ENCODE measurements at regions not wholly inside any gene's neighbourhood (a gene's known extent, or its start where the extent isn't known, plus 50 kb on each side); places are given as distances from the start of the nearest gene placed in this dataset.
A peak's percentile ranks its signal among the peaks of the same experiment; 100 is the strongest.

GRCh38 chr12:91931111-91931510, 214.5 kb downstream of the BTG1 start:
- BruUV-seq (replicated peaks): no TSS peak
- no peak for TF ChIP-seq CTCF (IDR thresholded peaks at IDR 0.05; ENCODE audit: unreplicated experiment)
- H3K9me3 Mint-ChIP-seq (ENCODE audit: unreplicated experiment): no peaks in the 10 kb centered on the region
- no peak overlapping the region for H3K4me3 Mint-ChIP-seq (ENCODE audit: unreplicated experiment)
- H3K27ac Mint-ChIP-seq (ENCODE audit: low read depth, unreplicated experiment): peak overlapping the region; percentile 49
- CTCF ChIA-PET: interaction anchor here (0.6 to 1.6 kb wide), 7 partner anchors 10 to 550 kb away, joined by 3 to 11 read pairs (median 3); no protein-coding TSS in a partner anchor
- POLR2A ChIA-PET: interaction anchor here (0.5 to 3.7 kb wide), 38 partner anchors 10 to 1414 kb away, joined by 3 to 30 read pairs (median 5); partner anchors contain the start of gene BTG1
- DNase-seq (ENCODE audit: unreplicated experiment): peak; percentile 47
- no peaks in the 10 kb centered on the region for H3K27me3 Mint-ChIP-seq (ENCODE audit: insufficient read depth, unreplicated experiment)
- intact Hi-C loops (cut with micrococcal nuclease): no loop called here
- H3K4me1 Mint-ChIP-seq (ENCODE audit: insufficient read depth, unreplicated experiment): peaks cover 34% of the 10 kb centered on the region
- H3K36me3 Mint-ChIP-seq (ENCODE audit: insufficient read depth, unreplicated experiment): no peaks in the 10 kb centered on the region

GRCh38 chr12:91928501-91928900, 217.1 kb downstream of the BTG1 start:
- Mint-ChIP-seq H3K27ac (ENCODE audit: low read depth, unreplicated experiment) (no peak overlapping the region), H3K27me3 (ENCODE audit: insufficient read depth, unreplicated experiment) (no peaks in the 10 kb centered on the region), H3K9me3 (ENCODE audit: unreplicated experiment) (no peaks in the 10 kb centered on the region), H3K36me3 (ENCODE audit: insufficient read depth, unreplicated experiment) (no peaks in the 10 kb centered on the region), H3K4me1 (ENCODE audit: insufficient read depth, unreplicated experiment) (peaks cover 21% of the 10 kb centered on the region), H3K4me3 (ENCODE audit: unreplicated experiment) (no peak overlapping the region)
- POLR2A ChIA-PET: interaction anchor here (0.6 to 1.3 kb wide), 2 partner anchors 10 to 151 kb away, joined by 3 to 4 read pairs; no protein-coding TSS in a partner anchor
- DNase-seq (ENCODE audit: unreplicated experiment): no peak
- intact Hi-C loops (cut with micrococcal nuclease): no loop called here
- BruUV-seq (replicated peaks): no TSS peak
- CTCF ChIA-PET: interaction anchor here (0.6 kb wide), 1 partner anchor 12 kb away, joined by 3 read pairs; no protein-coding TSS in a partner anchor
- TF ChIP-seq CTCF (IDR thresholded peaks at IDR 0.05; ENCODE audit: unreplicated experiment): no peak

- ChIA-PET CTCF (interaction anchor here (1.2 to 1.4 kb wide), 2 partner anchors 73 to 106 kb away, joined by 5 to 6 read pairs; no protein-coding TSS in a partner anchor), POLR2A (interaction anchor here (0.6 to 1.5 kb wide), 13 partner anchors 28 to 219 kb away, joined by 3 to 7 read pairs (median 3); partner anchors contain the start of gene BTG1)
- Mint-ChIP-seq H3K27me3 (ENCODE audit: insufficient read depth, unreplicated experiment) (no peaks in the 10 kb centered on the region), H3K36me3 (ENCODE audit: insufficient read depth, unreplicated experiment) (no peaks in the 10 kb centered on the region), H3K9me3 (ENCODE audit: unreplicated experiment) (no peaks in the 10 kb centered on the region), H3K4me1 (ENCODE audit: insufficient read depth, unreplicated experiment) (peaks cover 18% of the 10 kb centered on the region), H3K27ac (ENCODE audit: low read depth, unreplicated experiment) (peak overlapping the region; percentile 75), H3K4me3 (ENCODE audit: unreplicated experiment) (no peak overlapping the region)
- peak; percentile 57 for DNase-seq (ENCODE audit: unreplicated experiment)
- BruUV-seq (replicated peaks): no TSS peak
- intact Hi-C loops (cut with micrococcal nuclease): loop anchor here (1.0 kb wide), 1 partner anchor 215 kb away; no protein-coding TSS in a partner anchor
- TF ChIP-seq CTCF (IDR thresholded peaks at IDR 0.05; ENCODE audit: unreplicated experiment): no peak
Observed at GRCh38 chr12:91926848-91927247, 218.8 kb downstream of the BTG1 start.

- no peak overlapping the region for H3K4me3 Mint-ChIP-seq (ENCODE audit: unreplicated experiment)
- intact Hi-C loops (cut with micrococcal nuclease): no loop called here
- ChIA-PET CTCF (no interaction called here), POLR2A (interaction anchor here (1.0 kb wide), 1 partner anchor 9 kb away, joined by 3 read pairs; no protein-coding TSS in a partner anchor)
- no peaks in the 10 kb centered on the region for H3K36me3 Mint-ChIP-seq (ENCODE audit: insufficient read depth, unreplicated experiment)
- H3K27ac Mint-ChIP-seq (ENCODE audit: low read depth, unreplicated experiment): no peak overlapping the region
- BruUV-seq (replicated peaks): no TSS peak
- H3K4me1 Mint-ChIP-seq (ENCODE audit: insufficient read depth, unreplicated experiment): peaks cover 6% of the 10 kb centered on the region
- no peak for DNase-seq (ENCODE audit: unreplicated experiment)
- H3K27me3 Mint-ChIP-seq (ENCODE audit: insufficient read depth, unreplicated experiment): no peaks in the 10 kb centered on the region
- H3K9me3 Mint-ChIP-seq (ENCODE audit: unreplicated experiment): no peaks in the 10 kb centered on the region
- no peak for TF ChIP-seq CTCF (IDR thresholded peaks at IDR 0.05; ENCODE audit: unreplicated experiment)
Observed at GRCh38 chr12:91924827-91925226, 220.8 kb downstream of the BTG1 start.

All from MCF 10A (cell line).